SH-SY5Y (cell line): ENCODE measurements at regions not wholly inside any gene's neighbourhood (a gene's known extent, or its start where the extent isn't known, plus 50 kb on each side); places are given as distances from the start of the nearest gene placed in this dataset.

Experiments
- GATA2 ChIP-seq: IDR thresholded peaks from 2 replicates; pipeline ENCODE4 v1.6.1; 2011; ENCODE audit warnings: mild to moderate bottlenecking, low read depth, low read length
- GATA3 ChIP-seq: IDR thresholded peaks from 2 replicates; pipeline ENCODE4 v1.6.1; 2011; ENCODE audit warnings: low read depth, mild to moderate bottlenecking, low read length, moderate library complexity

DNA sequence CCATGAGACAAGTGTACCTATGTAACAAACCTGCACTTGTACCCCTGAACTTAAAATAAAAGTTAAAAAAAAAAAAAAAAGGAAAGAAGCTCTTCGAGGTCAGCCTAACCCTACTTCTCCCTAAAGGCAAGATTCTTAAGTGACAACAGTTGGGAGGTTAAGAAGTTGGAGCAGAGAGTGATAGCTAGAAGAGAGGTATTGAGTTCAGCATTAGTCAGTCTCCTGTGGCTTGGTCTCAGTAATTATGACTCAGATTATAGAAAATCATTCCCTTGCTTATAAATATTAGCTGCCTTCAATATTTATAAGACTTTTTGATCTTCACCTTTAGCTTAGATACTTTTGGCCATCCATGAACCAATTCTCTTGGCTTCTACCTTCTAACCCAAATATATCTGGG lies 926.8 kb upstream of the SLC39A10 start:
- TF ChIP-seq GATA2 (no peak), GATA3 (no peak)

DNA sequence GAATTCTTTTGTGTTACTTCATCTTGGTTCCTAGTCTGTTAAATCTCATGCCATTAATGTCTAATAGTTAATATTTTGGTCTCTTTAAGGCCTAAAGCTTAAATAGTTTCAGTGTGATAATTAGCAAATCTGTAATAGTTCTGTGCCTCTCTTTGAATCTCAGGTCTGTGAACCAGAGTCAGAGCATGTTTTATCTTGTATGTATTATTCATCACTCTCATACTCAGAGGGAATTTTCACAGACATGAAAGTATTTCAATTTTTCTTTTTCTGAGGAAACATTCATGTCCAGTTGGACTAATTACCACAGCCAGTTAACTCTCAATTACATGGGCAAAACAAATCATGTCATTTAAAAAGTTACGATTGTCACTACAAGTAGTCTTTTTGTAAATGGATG lies 931.9 kb upstream of the SLC39A10 start:
- TF ChIP-seq GATA2 (no peak), GATA3 (no peak)

DNA sequence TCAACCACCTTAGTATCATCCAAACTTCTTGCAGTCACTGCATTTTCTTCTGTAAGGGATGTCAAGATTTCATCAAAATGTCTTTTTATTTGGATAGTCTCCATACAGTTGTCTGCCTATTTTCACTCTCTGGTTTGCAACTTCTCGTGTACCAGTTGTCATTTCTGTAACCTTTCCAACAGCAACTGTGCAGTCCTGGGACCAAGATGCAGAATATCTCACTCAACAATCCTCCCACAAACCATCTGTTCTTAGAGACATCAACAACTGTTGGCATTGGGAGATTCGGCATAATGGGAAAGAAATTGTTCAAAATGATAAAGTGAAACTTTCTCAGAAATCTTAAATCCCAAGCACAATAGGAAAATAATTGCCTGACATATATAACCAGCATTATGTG lies 933.6 kb upstream of the SLC39A10 start:
- TF ChIP-seq GATA2 (no peak), GATA3 (no peak)

DNA sequence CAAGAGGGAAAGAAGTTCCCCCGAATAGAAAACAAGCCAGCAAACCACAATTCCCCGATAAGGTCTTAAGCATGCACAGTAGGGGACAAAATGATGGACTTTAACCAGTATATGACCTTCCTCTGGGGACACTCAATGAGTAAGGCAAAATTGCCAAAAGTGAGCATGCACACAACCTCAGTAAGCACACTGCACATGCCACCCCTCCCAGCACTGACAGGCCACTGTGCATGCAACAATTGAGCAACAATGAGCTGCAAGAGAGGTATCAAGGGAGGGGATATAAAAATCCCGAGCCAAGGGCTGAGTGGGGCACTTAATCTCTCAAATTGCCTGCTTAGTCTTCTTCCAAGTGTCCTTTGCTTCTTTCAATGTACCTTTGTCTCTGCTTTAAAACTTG lies 935.8 kb upstream of the SLC39A10 start:
- TF ChIP-seq GATA2 (no peak), GATA3 (no peak)

DNA sequence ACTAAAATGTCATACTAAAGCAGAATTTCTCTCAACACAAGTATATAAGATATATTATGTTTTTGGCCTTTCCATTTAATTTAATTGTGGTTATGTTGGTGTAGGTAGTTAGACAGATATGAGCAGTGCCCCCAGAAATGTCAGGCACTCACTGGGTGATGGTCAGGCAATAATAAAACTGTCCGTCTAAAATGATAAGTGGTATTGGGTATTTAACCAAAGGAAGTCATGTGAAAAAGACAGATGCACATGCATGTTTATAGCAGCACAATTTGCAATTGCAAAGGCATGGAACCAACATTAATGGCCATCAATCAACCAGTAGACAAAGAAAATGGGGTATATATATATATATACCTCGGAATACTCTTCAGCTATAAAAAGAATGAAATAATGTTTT lies 936.6 kb upstream of the SLC39A10 start:
- TF ChIP-seq GATA3: no peak
- no peak for TF ChIP-seq GATA2

DNA sequence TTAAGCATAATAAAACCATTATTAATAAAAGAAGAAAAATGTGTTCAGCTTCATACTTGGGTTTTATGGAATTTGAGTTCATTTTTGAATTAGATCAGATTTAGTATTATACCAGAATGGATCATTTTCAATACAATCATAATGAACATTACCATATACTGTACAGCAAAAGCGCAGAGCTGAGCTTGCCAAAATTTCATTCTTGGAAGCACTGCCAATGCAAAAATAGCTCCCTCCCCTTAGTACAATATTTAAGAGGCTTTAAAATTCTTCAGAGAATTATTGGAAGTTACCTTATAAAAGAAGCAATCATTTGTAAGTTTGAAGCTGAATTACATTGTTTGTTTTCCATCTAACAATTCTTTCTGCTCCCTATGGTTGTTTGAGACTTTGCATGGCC lies 938.1 kb upstream of the SLC39A10 start:
- TF ChIP-seq GATA2: no peak
- no peak for TF ChIP-seq GATA3

DNA sequence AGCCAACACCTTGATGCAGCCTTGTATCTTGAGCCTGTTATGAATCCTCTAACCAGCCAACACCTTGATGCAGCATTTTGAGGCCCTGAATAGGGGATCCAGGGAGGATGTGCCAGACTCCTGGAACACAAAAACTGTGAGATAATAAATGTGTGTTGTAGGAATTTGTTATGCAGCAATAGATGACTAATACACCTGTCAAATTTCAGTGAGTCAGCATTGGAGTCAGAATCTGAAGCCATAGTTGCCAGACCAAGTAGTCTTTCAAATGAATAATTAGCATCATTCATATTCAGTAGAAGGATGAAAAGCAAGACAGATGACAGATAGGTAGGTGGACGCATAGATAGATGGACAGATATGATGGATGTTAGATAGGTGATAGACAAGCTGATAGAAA lies 942.5 kb upstream of the SLC39A10 start:
- no peak for TF ChIP-seq GATA3

DNA sequence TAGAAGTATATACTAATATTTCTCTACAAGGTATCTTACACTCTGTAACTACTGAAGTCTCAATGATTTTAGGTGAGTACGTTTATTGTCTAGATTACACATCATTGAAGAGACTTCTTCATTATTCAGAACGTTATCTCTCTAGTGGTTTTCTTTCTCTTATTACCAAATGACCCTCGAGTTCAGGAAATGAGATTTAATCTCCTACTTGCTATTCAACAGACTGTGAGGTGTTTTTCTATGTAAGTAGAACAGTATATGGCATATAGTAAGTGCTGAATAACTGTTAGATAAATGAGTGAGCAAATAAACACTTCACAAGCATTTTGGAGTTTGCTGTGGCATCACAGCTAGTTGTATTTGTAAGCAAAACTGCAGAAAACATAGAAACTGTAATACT lies 947.2 kb upstream of the SLC39A10 start:
- TF ChIP-seq GATA3: no peak
- TF ChIP-seq GATA2: no peak

DNA sequence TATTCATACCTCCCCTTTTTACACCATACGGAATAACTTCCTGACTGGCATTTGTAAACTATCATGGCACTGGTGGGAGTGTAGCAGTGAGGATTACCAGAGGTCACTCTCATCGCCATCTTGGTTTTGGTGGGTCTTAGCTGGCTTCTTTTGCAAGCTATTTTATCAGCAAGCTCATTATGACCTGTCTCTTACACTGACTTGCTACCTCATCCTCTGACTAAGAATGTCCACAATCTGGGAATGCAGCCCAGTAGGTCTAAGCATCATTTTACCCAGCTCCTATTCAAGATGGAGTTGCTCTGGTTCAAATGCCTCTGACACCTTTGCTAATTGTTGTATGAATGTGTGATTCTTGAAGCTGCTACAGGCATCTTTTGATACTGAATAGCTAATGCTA lies 950.8 kb upstream of the SLC39A10 start:
- TF ChIP-seq GATA3 (no peak), GATA2 (no peak)

DNA sequence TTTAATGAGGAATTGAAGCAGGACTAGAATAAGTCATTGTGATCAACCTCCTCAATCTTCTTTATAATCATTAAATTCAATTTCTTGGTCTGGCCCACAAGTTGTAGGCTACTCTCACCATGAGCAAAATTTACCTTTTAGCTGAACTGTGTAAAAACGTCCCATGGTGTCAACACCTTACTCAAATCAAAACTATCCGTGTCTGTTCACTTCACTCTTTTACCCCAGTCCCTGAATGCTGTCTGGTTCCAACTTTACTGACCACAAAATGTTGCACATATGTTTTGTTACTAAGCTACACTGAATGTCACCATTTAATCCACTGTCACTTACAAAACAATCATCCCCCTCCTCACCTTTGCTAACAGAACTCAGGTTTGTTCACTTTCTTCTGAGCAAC lies 951.6 kb upstream of the SLC39A10 start:
- TF ChIP-seq GATA2 (no peak), GATA3 (no peak)

DNA sequence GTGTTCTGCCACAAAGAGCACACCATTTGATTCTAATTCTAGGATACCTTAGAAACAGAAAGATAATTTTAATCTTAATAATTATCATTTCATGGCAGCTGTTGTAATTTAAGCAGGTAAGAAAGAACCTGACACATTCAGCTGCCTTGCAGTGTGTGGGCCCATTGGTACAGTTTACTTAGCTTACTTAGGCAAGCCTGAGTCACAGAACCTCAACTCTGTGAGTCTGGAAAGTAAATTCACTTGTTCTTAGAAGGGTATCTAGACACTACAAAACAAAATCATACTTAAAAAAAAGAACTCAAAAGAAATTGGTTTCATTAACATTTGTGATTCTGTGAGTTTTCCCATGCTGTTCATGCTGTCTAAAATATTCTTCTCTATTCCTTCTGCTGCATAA lies 956.3 kb upstream of the SLC39A10 start:
- TF ChIP-seq GATA2 (no peak), GATA3 (no peak)

DNA sequence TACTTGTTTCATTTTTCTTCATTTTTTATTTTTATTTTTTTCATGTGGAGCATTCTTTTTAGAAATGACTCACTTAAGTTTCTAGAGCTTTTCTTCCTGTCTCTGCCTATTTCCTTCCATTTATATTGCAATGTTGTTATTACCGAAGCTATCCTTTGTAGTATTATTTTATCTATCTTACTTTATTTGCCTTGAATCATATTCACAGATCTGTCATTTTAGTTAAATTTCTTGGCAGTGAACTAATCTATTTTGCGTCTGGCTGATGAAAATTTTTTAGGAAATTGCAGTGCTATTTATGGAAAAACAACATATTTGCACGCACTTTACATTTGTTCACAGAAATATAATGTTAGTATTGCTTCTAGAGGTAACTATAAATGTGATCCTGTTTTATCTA lies 956.9 kb upstream of the SLC39A10 start:
- TF ChIP-seq GATA3 (no peak), GATA2 (no peak)

DNA sequence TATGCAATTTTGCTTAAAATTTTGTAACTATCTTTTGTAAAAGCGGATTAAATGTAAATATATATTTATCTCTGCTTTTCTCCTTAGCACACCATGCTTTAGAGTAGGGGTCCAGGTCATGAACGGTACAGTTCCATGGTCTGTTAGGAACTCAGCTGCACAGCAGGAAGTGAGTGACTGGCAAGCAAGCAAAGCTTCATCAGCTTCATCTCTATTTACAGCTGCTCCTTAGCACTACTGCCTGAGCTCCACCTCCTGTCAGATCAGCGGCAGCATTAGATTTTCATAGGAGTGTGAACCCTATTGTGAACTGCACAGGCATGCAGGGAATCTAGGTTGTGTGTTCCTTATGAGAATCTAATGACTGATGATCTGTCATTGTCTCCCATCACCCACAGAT lies 959.0 kb upstream of the SLC39A10 start:
- TF ChIP-seq GATA2: no peak
- TF ChIP-seq GATA3: no peak

DNA sequence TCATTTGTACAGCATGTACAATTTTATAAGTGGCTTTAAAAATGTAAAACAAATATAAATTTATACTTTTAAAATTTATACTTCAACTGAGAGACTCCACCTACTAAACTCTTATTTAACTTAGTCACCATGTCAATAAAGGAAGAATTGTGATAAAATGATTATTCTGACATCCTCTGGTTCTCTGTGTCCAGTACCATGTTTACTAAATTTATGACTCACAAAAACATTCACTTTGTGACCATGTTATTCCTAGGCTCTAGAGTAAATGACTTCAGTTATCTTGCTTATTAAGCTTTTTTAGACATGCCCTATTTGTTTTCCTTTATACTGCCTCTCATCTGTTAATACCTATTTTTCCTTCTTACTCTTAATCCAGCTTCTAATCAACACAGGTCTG lies 959.6 kb upstream of the SLC39A10 start:
- TF ChIP-seq GATA3 (no peak), GATA2 (no peak)

DNA sequence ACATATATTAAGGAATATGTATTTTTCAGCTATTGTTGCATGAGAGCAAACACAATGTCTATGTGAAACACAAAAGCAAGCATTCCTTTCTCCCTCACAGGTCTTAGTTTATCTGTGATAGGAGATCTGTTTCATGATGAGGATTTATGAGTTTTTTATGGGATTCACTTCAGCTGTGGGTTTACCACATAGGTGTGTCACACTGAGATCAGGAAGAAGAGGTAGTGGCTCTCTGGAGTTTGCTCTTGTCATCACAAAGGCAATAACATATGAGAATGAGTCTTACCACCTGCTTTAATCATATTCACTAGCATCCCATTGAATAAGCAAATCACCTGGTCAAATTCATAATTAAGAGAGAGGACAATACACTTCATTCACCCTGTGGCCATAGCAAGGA lies 960.3 kb upstream of the SLC39A10 start:
- TF ChIP-seq GATA2 (no peak), GATA3 (no peak)

DNA sequence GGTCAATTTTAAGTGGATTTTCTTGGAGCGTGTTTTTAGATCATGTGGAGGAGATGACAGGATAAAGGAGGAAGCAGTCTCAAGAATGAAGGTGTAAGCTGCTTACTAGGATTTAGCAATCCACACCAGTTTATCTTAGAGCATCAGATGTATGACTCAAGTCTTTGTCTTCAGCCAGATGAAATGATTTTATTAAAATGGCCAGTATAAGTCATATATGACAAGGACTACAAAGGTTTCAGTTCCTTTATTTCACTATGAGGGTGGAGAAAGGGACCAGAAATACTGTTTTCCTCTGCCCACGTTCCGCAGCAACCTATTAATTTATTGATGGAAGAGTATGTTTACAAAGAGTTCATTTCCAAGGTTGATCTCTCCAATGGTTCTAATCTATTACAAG lies 970.5 kb upstream of the SLC39A10 start:
- TF ChIP-seq GATA3 (no peak), GATA2 (no peak)
